MM.1S (cell line): ENCODE measurements at regions not wholly inside any gene's neighbourhood (a gene's known extent, or its start where the extent isn't known, plus 50 kb on each side); places are given as distances from the start of the nearest gene placed in this dataset.

Source experiments
- DNase-seq: peaks from one replicate; pipeline ENCODE4 v3.0.0-alpha.2; 2015
- H2AFZ ChIP-seq: fragments of 300-600 bp; sonication (generic); 2 replicates; pipeline ENCODE4 v1.6.0; 2016; ENCODE audit warnings: antibody characterized with exemption, low read length
- H3F3A ChIP-seq: fragments of 300-600 bp; sonication (generic); 2 replicates; pipeline ENCODE4 v1.6.1; 2016; ENCODE audit warnings: mild to moderate bottlenecking, antibody characterized with exemption, low read length, moderate library complexity, mixed read lengths; ENCODE audit not compliant: insufficient read depth
- H3K27ac ChIP-seq: fragments of 300-600 bp; sonication (generic); 2 replicates; pipeline ENCODE4 v1.5.1; 2016; ENCODE audit warnings: mild to moderate bottlenecking, low read length
- H3K27me3 ChIP-seq: fragments of 300-600 bp; sonication (generic); replicated peaks from 2 replicates; pipeline ENCODE4 v1.6.0; 2016; ENCODE audit warnings: low read length; ENCODE audit not compliant: insufficient read depth
- H3K36me3 ChIP-seq: fragments of 300-600 bp; sonication (generic); replicated peaks from 2 replicates; pipeline ENCODE4 v1.6.1; 2016; ENCODE audit warnings: mild to moderate bottlenecking, low read length, mixed read lengths; ENCODE audit not compliant: insufficient read depth
- H3K4me1 ChIP-seq: fragments of 300-600 bp; sonication (generic); 2 replicates; pipeline ENCODE4 v1.6.1; 2016; ENCODE audit warnings: low read length, mixed read lengths
- H3K4me2 ChIP-seq: fragments of 300-600 bp; sonication (generic); 2 replicates; pipeline ENCODE4 v1.6.0; 2016; ENCODE audit warnings: low read depth, low read length
- H3K4me3 ChIP-seq: fragments of 300-600 bp; sonication (generic); 2 replicates; pipeline ENCODE4 v1.5.1; 2016; ENCODE audit warnings: low read length, mixed read lengths
- H3K79me2 ChIP-seq: fragments of 300-600 bp; sonication (generic); 2 replicates; pipeline ENCODE4 v1.6.1; 2016; ENCODE audit warnings: mixed run types, low read length, mixed read lengths
- H3K9ac ChIP-seq: fragments of 300-600 bp; sonication (generic); 2 replicates; pipeline ENCODE4 v1.6.1; 2016; ENCODE audit warnings: low read length, mixed read lengths
- H3K9me2 ChIP-seq: fragments of 300-600 bp; sonication (generic); replicated peaks from 2 replicates; pipeline ENCODE4 v1.6.1; 2016; ENCODE audit warnings: mild to moderate bottlenecking, low read length, mixed read lengths; ENCODE audit not compliant: insufficient read depth
- H3K9me3 ChIP-seq: fragments of 300-600 bp; sonication (generic); replicated peaks from 2 replicates; pipeline ENCODE4 v1.6.1; 2016; ENCODE audit warnings: mild to moderate bottlenecking, low read length, mixed read lengths; ENCODE audit not compliant: insufficient read depth
- H4K20me1 ChIP-seq: fragments of 300-600 bp; sonication (generic); 2 replicates; pipeline ENCODE4 v1.6.1; 2016; ENCODE audit warnings: mild to moderate bottlenecking, low read length, moderate library complexity, mixed read lengths; ENCODE audit not compliant: insufficient read depth
- EZH2 ChIP-seq: fragments of 300-600 bp; sonication (generic); optimal IDR thresholded peaks from 2 replicates; pipeline ENCODE3; 2017; ENCODE audit warnings: low read depth, mild to moderate bottlenecking, antibody characterized with exemption, low read length, mixed read lengths
- EZH2phosphoT487 ChIP-seq: fragments of 300-600 bp; sonication (generic); IDR thresholded peaks from 2 replicates; pipeline ENCODE4 v1.6.1; 2018; ENCODE audit warnings: antibody characterized with exemption, low read length
- TF ChIP-seq, protein P1 (sequence below): fragments of 300-600 bp; sonication (generic); IDR thresholded peaks from 2 replicates; pipeline ENCODE4 v1.5.1; 2016; ENCODE audit warnings: antibody characterized with exemption, low read length, mixed read lengths

DNA sequence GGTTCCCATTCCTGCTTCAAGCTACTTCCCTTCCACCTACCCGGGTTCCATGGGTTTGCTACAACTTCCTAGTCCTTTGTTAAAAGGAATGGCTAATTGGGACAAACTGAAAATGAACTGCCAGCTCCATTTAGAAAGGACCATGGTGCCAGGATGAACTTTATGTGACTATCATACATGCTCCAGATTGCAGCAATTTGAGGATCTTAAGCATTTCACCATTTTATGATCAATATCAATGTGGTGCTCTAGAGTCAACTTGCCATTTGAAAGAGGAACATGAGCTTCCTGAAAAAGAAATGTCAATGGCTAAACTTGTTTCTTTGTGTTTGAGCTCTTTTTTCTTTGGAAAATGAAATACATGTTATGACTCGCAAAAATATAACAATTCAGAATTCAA is 92.7 kb upstream of the IL15 start:
- no peak overlapping the region for H3K4me3 ChIP-seq
- H4K20me1 ChIP-seq, result no peaks in the 10 kb centered on the region
- no peak overlapping the region for H3K27ac ChIP-seq
- H3F3A ChIP-seq, result no peaks in the 10 kb centered on the region
- H3K9me3 ChIP-seq, result no peaks in the 10 kb centered on the region
- H3K36me3 ChIP-seq, result no peaks in the 10 kb centered on the region
- H3K9me2 ChIP-seq, result no peaks in the 10 kb centered on the region; the same call in 1 of the 2 replicates
- no peaks in the 10 kb centered on the region for H3K4me1 ChIP-seq
- no peaks in the 10 kb centered on the region for H3K27me3 ChIP-seq
- no peak for DNase-seq
- no peak overlapping the region for H3K4me2 ChIP-seq
- no peak overlapping the region for H2AFZ ChIP-seq
- no peak overlapping the region for H3K9ac ChIP-seq
- TF ChIP-seq EZH2phosphoT487 (no peak), EZH2 (no peak)
- TF ChIP-seq, protein P1, sequence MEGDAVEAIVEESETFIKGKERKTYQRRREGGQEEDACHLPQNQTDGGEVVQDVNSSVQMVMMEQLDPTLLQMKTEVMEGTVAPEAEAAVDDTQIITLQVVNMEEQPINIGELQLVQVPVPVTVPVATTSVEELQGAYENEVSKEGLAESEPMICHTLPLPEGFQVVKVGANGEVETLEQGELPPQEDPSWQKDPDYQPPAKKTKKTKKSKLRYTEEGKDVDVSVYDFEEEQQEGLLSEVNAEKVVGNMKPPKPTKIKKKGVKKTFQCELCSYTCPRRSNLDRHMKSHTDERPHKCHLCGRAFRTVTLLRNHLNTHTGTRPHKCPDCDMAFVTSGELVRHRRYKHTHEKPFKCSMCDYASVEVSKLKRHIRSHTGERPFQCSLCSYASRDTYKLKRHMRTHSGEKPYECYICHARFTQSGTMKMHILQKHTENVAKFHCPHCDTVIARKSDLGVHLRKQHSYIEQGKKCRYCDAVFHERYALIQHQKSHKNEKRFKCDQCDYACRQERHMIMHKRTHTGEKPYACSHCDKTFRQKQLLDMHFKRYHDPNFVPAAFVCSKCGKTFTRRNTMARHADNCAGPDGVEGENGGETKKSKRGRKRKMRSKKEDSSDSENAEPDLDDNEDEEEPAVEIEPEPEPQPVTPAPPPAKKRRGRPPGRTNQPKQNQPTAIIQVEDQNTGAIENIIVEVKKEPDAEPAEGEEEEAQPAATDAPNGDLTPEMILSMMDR, result no peak
- no peaks in the 10 kb centered on the region for H3K79me2 ChIP-seq

DNA sequence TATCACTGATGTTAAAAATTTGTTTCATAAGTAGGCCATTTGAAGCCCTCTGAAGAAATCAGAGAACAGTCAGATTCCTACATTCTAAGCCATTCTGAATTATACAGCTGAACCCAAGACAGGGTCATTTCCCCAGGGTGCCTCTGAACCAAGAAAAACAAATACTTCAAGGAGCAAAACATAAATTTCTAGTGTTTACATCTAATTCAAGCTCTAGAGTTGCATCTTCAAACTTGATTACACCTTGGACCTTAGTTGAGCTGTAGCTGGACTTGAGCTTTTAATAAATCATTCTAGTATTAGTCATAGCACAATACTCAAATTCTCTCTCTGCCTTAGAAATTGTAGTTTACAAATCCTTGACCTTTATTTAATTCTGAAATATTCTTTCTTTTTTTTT is 87.6 kb upstream of the IL15 start:
- H3K4me3 ChIP-seq, result no peak overlapping the region
- TF ChIP-seq EZH2phosphoT487, result no peak
- TF ChIP-seq, protein P1, result no peak
- no peak for TF ChIP-seq EZH2
- no peaks in the 10 kb centered on the region for H3K9me3 ChIP-seq
- no peaks in the 10 kb centered on the region for H3K27me3 ChIP-seq
- no peak overlapping the region for H2AFZ ChIP-seq
- no peaks in the 10 kb centered on the region for H4K20me1 ChIP-seq
- H3K9me2 ChIP-seq, result no peaks in the 10 kb centered on the region; the same call in 1 of the 2 replicates
- DNase-seq, result no peak
- H3K4me2 ChIP-seq, result no peak overlapping the region
- no peak overlapping the region for H3K9ac ChIP-seq
- no peaks in the 10 kb centered on the region for H3F3A ChIP-seq
- no peaks in the 10 kb centered on the region for H3K4me1 ChIP-seq
- H3K27ac ChIP-seq, result no peak overlapping the region
- H3K36me3 ChIP-seq, result no peaks in the 10 kb centered on the region
- H3K79me2 ChIP-seq, result no peaks in the 10 kb centered on the region

DNA sequence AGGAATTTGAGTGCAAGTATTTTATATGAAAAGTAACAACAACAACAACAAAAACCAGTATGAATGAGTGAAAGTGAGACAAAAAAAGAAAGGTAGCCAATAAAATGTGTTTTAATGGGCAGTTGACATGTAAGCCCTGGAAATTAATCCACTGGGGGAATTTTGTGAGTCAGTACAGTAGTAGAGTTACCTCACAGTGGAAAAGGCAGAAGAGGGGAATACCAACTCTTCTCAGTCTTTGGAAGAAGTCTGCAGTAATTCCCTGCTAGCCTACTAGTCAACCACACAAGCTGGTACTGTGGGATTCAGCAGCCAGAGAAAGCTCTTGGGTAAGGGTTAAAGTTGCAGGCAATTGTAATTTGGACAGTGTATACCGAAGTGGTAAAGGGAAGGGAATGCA is 76.3 kb upstream of the IL15 start:
- no peak overlapping the region for H3K4me3 ChIP-seq
- no peaks in the 10 kb centered on the region for H3K4me1 ChIP-seq
- no peak for DNase-seq
- H3K36me3 ChIP-seq, result no peaks in the 10 kb centered on the region
- no peak overlapping the region for H2AFZ ChIP-seq
- no peaks in the 10 kb centered on the region for H3K27me3 ChIP-seq
- TF ChIP-seq, protein P1, result no peak
- TF ChIP-seq EZH2, result no peak
- TF ChIP-seq EZH2phosphoT487, result no peak
- H3K79me2 ChIP-seq, result no peaks in the 10 kb centered on the region
- H3K9ac ChIP-seq, result no peak overlapping the region
- no peak overlapping the region for H3K27ac ChIP-seq
- H4K20me1 ChIP-seq, result no peaks in the 10 kb centered on the region
- H3K9me2 ChIP-seq, result no peaks in the 10 kb centered on the region
- H3K9me3 ChIP-seq, result no peaks in the 10 kb centered on the region
- no peaks in the 10 kb centered on the region for H3F3A ChIP-seq
- no peak overlapping the region for H3K4me2 ChIP-seq
